OCI-LY7 (cell line): ENCODE measurements at regions not wholly inside any gene's neighbourhood (a gene's known extent, or its start where the extent isn't known, plus 50 kb on each side); places are given as distances from the start of the nearest gene placed in this dataset.
"Not testable (repeated sequence)": the region's sequence is repeated elsewhere in the genome, so short reads cannot be mapped to it uniquely, and the experiment has no call there.

ENCODE experiments used
- BruUV-seq: library from RNA; stranded (reverse); fragments of 400-500 nt; replicated peaks from 2 replicates; lab custom pipeline; 2021; lab: Mats Ljungman, UMichigan
- CTCF ChIA-PET: fragments of 300-600 bp; sonication (Branson Sonifier 250); formaldehyde crosslinking; loops from one replicate; lab custom pipeline; 2022; ENCODE audit warnings: antibody characterized with exemption; ENCODE audit not compliant: unreplicated experiment; lab: Charles Lee
- POLR2A ChIA-PET: fragments of 300-600 bp; sonication (Branson Sonifier 250); formaldehyde crosslinking; loops from one replicate; lab custom pipeline; 2022; ENCODE audit warnings: antibody characterized with exemption; lab: Charles Lee
- DNase-seq: peaks from one replicate; pipeline ENCODE4 v3.0.0-alpha.2; 2015; ENCODE audit warnings: low spot score
- H2AFZ ChIP-seq: fragments of 200-600 bp; sonication (generic), shearing (Covaris generic); 2 replicates; pipeline ENCODE4 v1.6.1; 2014; ENCODE audit warnings: mild to moderate bottlenecking, antibody characterized with exemption, low read length, moderate library complexity
- H3K27ac ChIP-seq: fragments of 200-600 bp; sonication (generic); 2 replicates; pipeline ENCODE4 v1.5.1; 2014; ENCODE audit warnings: mixed run types, low read depth, mild to moderate bottlenecking, moderate library complexity, low read length, inconsistent platforms; ENCODE audit not compliant: poor library complexity, severe bottlenecking
- H3K36me3 ChIP-seq: fragments of 200-600 bp; sonication (generic); 2 replicates; pipeline ENCODE4 v1.6.1; 2014; ENCODE audit warnings: mild to moderate bottlenecking, antibody characterized with exemption, low read length, moderate library complexity, mixed read lengths; ENCODE audit not compliant: insufficient read depth
- H3K4me1 ChIP-seq: fragments of 200-600 bp; sonication (generic); 2 replicates; pipeline ENCODE4 v1.5.1; 2014; ENCODE audit warnings: mild to moderate bottlenecking, low read length; ENCODE audit not compliant: insufficient read depth, poor library complexity, severe bottlenecking
- H3K4me2 ChIP-seq: fragments of 200-600 bp; sonication (generic); 2 replicates; pipeline ENCODE4 v1.6.1; 2014; ENCODE audit warnings: mild to moderate bottlenecking, low read length
- H3K4me3 ChIP-seq: fragments of 200-600 bp; sonication (generic); 2 replicates; pipeline ENCODE4 v1.5.1; 2014; ENCODE audit warnings: mild to moderate bottlenecking, low read depth, low read length; ENCODE audit not compliant: poor library complexity, severe bottlenecking
- H3K79me2 ChIP-seq: fragments of 200-600 bp; sonication (generic); 2 replicates; pipeline ENCODE4 v1.6.1; 2016; ENCODE audit warnings: low read depth, mild to moderate bottlenecking, low read length, moderate library complexity, mixed read lengths; ENCODE audit not compliant: insufficient read depth
- H3K9me2 ChIP-seq: fragments of 200-600 bp; sonication (generic); 2 replicates; pipeline ENCODE4 v1.6.1; 2016; ENCODE audit warnings: mild to moderate bottlenecking, low read length, mixed read lengths; ENCODE audit not compliant: insufficient read depth
- H3K9me3 ChIP-seq: fragments of 200-600 bp; sonication (generic); 2 replicates; pipeline ENCODE4 v1.6.1; 2014; ENCODE audit warnings: mild to moderate bottlenecking, mixed run types, low read length, mixed read lengths
- H4K20me1 ChIP-seq: fragments of 200-600 bp; sonication (generic); 2 replicates; pipeline ENCODE4 v1.6.1; 2014; ENCODE audit warnings: mild to moderate bottlenecking, antibody characterized with exemption, low read length, moderate library complexity, mixed read lengths; ENCODE audit not compliant: insufficient read depth
- EZH2phosphoT487 ChIP-seq: fragments of 200-600 bp; sonication (generic); IDR thresholded peaks from 2 replicates; pipeline ENCODE4 v1.6.1; 2018; ENCODE audit warnings: low read depth, borderline replicate concordance, mild to moderate bottlenecking, mixed run types, antibody characterized with exemption, low read length, moderate library complexity, mixed read lengths
- intact Hi-C: fragments of 100-400 bp; cut with micrococcal nuclease; formaldehyde crosslinking; loops from one replicate; pipeline ENCODE4 v1.10.0; 2022; ENCODE audit not compliant: unreplicated experiment
- TF ChIP-seq, protein P1 (sequence below): fragments of 200-600 bp; sonication (generic); conservative IDR thresholded peaks from 2 replicates; pipeline ENCODE4 v1.5.1; 2014; ENCODE audit warnings: mild to moderate bottlenecking, antibody characterized with exemption, low read length, moderate library complexity, mixed read lengths

- no TSS peak for BruUV-seq
- Histone ChIP-seq H3K9me2 (no peaks in the 10 kb centered on the region), H3K27ac (no peak overlapping the region), H3K79me2 (no peaks in the 10 kb centered on the region), H3K4me1 (no peaks in the 10 kb centered on the region), H2AFZ (no peak overlapping the region), H3K9me3 (no peaks in the 10 kb centered on the region), H3K36me3 (no peaks in the 10 kb centered on the region), H4K20me1 (no peaks in the 10 kb centered on the region), H3K4me3 (no peak overlapping the region), H3K4me2 (no peak overlapping the region)
- TF ChIP-seq, protein P1, sequence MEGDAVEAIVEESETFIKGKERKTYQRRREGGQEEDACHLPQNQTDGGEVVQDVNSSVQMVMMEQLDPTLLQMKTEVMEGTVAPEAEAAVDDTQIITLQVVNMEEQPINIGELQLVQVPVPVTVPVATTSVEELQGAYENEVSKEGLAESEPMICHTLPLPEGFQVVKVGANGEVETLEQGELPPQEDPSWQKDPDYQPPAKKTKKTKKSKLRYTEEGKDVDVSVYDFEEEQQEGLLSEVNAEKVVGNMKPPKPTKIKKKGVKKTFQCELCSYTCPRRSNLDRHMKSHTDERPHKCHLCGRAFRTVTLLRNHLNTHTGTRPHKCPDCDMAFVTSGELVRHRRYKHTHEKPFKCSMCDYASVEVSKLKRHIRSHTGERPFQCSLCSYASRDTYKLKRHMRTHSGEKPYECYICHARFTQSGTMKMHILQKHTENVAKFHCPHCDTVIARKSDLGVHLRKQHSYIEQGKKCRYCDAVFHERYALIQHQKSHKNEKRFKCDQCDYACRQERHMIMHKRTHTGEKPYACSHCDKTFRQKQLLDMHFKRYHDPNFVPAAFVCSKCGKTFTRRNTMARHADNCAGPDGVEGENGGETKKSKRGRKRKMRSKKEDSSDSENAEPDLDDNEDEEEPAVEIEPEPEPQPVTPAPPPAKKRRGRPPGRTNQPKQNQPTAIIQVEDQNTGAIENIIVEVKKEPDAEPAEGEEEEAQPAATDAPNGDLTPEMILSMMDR, result no peak
- TF ChIP-seq EZH2phosphoT487, result no peak
- ChIA-PET CTCF (no interaction called here), POLR2A (interaction anchor here (0.5 to 0.6 kb wide), 2 partner anchors 12 to 229 kb away, joined by 3 read pairs; no protein-coding TSS in a partner anchor)
- intact Hi-C loops, result no loop called here
- no peak for DNase-seq
Measured at GRCh38 chrX:66698273-66699204, 59.7 kb upstream of the EDA2R start.

- CTCF ChIA-PET, result not testable (repeated sequence)
Measured at GRCh38 chrX:66692512-66692911, 53.6 kb upstream of the EDA2R start.

More at GRCh38 chrX:66692512-66692911, 53.6 kb upstream of the EDA2R start:
- H2AFZ ChIP-seq, intact Hi-C loops, H3K9me2 ChIP-seq, H3K79me2 ChIP-seq, H3K9me3 ChIP-seq, H3K4me2 ChIP-seq, POLR2A ChIA-PET, H3K36me3 ChIP-seq, BruUV-seq, H3K4me1 ChIP-seq, DNase-seq, H3K27ac ChIP-seq, H4K20me1 ChIP-seq, H3K4me3 ChIP-seq: not testable (repeated sequence)
